Uterus (tissue), 3 donors: ENCODE measurements at regions not wholly inside any gene's neighbourhood (a gene's known extent, or its start where the extent isn't known, plus 50 kb on each side); places are given as distances from the start of the nearest gene placed in this dataset.

Source experiments
- DNase-seq, 2 donors: peaks; one replicate each; pipeline ENCODE4 v3.0.0-alpha.2; 2019 to 2020
- H3K27ac ChIP-seq, 2 donors: fragments of 200-600 bp; sonication (generic); 1 replicate in 1 of 2; 2 replicates in 1 of 2; pipeline ENCODE4 v1.5.1; 2016 to 2018
- H3K27me3 ChIP-seq, 2 donors: fragments of 200-600 bp; sonication (generic); one replicate each; pipeline ENCODE4 v1.5.1; 2018 to 2019; ENCODE audit warnings: control low read depth in 1 of 2
- H3K36me3 ChIP-seq, 2 donors: fragments of 200-600 bp; sonication (generic); one replicate each; pipeline ENCODE4 v1.5.1; 2019; ENCODE audit warnings: control low read depth in 1 of 2
- H3K4me1 ChIP-seq, 2 donors: fragments of 200-600 bp; sonication (generic); one replicate each; pipeline ENCODE4 v1.5.1; 2018 to 2019; ENCODE audit warnings: control low read depth in 1 of 2
- H3K4me3 ChIP-seq, 2 donors: fragments of 200-600 bp; sonication (generic); 1 replicate in 1 of 2; 2 replicates in 1 of 2; pipeline ENCODE4 v1.5.1; 2018 to 2019; ENCODE audit warnings: mild to moderate bottlenecking in 1 of 2
- H3K9me3 ChIP-seq, 2 donors: fragments of 200-600 bp; sonication (generic); one replicate each; pipeline ENCODE4 v1.5.1; 2019; ENCODE audit warnings: control low read depth in 1 of 2
- POLR2A ChIP-seq, 2 donors: fragments of 450-650 bp; IDR thresholded peaks; one replicate each; pipeline ENCODE4 v1.6.1; 2016; ENCODE audit warnings: antibody characterized with exemption in 2 of 2, mild to moderate bottlenecking in 1 of 2, moderate library complexity in 1 of 2
- intact Hi-C: fragments of 100-400 bp; cut with DNase I; formaldehyde crosslinking; loops from one replicate; pipeline ENCODE4 v1.15.1; 2023; ENCODE audit warnings: low total_unique reads
- TF ChIP-seq, protein P1 (sequence below), 4 experiments: fragments of 200-600 bp in 2 of 4; fragments of 450-650 bp in 2 of 4; sonication (generic) in 2 of 4; IDR thresholded peaks; one replicate each; pipeline ENCODE4 v1.5.1; 2016 to 2019; ENCODE audit warnings: antibody characterized with exemption in 4 of 4, mild to moderate bottlenecking in 2 of 4, moderate library complexity in 1 of 4
- donor health status: DM: yes; HTN: yes; CAD: no.

DNA sequence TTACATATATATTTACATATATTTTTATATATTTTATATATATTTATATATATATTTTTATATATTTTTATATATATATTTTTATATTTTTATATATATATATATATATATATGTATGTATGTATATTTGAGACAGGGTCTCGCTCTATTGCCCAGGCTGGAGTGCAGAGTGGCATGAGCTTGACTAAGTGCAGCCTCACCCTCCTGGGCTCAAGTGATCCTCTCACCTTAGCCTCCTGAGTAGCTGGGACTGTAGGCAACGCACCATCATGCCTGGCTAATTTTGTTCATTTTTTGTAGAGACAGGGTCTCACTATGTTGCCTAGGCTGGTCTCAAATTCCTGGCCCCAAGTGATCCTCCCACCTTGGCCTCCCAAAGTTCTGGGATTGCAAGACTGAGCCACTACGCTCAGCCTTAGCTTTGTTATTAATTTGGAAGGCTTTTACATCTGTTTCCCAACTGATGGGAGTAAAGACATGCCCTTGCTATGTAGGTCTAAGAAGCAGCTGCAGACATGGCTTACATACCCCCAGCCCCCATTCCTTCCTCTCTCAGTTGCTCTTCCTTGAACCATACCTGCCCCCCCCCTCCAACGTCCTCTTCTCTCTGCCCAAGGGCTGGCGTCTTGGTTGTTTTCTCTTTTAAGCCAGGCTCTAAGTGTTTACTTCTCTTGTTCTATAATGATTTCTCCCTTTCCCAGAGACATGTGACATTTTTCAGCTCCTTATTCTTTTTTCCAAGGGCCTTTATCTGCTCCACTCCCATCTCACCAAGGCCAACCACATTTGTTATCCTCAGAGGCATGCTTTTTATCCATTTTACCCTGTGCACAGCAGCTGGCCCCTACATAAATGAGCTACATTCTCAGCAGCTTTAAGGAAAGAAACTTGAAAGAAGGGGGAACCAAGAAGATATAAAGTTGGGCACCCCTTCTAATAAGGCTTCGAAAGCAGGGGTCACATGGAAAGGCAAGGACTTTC lies 64.2 kb upstream of the ATF7IP2 start:
- H3K4me1 ChIP-seq = no peaks in the 10 kb centered on the region
- H3K27ac ChIP-seq = no peak overlapping the region
- no peak overlapping the region for H3K4me3 ChIP-seq
- DNase-seq = no peak
- TF ChIP-seq POLR2A (IDR thresholded peaks at IDR 0.05) = no peak
- TF ChIP-seq, protein P1, sequence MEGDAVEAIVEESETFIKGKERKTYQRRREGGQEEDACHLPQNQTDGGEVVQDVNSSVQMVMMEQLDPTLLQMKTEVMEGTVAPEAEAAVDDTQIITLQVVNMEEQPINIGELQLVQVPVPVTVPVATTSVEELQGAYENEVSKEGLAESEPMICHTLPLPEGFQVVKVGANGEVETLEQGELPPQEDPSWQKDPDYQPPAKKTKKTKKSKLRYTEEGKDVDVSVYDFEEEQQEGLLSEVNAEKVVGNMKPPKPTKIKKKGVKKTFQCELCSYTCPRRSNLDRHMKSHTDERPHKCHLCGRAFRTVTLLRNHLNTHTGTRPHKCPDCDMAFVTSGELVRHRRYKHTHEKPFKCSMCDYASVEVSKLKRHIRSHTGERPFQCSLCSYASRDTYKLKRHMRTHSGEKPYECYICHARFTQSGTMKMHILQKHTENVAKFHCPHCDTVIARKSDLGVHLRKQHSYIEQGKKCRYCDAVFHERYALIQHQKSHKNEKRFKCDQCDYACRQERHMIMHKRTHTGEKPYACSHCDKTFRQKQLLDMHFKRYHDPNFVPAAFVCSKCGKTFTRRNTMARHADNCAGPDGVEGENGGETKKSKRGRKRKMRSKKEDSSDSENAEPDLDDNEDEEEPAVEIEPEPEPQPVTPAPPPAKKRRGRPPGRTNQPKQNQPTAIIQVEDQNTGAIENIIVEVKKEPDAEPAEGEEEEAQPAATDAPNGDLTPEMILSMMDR (IDR thresholded peaks at IDR 0.05) = no peak
- no peaks in the 10 kb centered on the region for H3K9me3 ChIP-seq
- no peaks in the 10 kb centered on the region for H3K36me3 ChIP-seq
- intact Hi-C loops = no loop called here
- H3K27me3 ChIP-seq = no peaks in the 10 kb centered on the region

DNA sequence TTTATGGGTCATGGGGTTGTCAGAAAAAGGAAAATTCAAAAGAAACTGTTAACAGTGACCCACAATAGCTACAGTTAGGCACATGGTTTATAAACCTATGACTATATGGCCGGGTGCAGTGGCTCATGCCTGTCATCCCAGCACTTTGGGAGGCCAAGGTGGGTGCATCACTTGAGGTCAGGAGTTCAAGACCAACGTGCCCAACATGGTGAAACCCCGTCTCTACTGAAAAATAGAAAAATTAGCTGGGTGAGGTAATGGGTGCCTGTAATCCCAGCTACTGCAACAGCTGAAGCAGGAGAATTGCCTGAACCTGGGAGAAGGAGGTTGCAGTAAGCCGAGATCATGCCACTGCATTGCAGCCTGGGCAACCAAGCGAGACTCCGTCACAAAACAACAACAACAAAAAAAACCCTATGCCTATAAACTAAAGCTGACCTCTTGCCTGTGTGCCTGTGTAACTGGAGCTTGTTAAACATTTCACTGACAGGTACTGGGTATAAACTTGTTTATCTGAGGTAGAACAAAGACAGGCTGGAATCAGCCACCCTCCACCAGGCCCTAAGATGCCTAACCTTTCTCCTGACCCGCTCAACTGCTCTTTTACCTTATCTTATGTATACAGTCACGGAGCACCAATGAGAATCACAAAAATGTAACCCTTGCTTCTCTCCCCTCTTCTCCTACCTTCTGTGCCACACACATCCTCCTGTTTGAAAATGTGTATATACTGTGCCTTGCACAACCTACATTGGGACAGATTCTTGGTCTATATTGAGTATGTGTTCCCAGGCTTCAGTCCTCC lies 62.9 kb upstream of the ATF7IP2 start:
- no peak overlapping the region for H3K27ac ChIP-seq
- no peaks in the 10 kb centered on the region for H3K36me3 ChIP-seq
- no peak for DNase-seq
- H3K9me3 ChIP-seq = no peaks in the 10 kb centered on the region
- H3K4me3 ChIP-seq = no peak overlapping the region
- H3K4me1 ChIP-seq = no peaks in the 10 kb centered on the region
- no peaks in the 10 kb centered on the region for H3K27me3 ChIP-seq
- intact Hi-C loops = no loop called here
- TF ChIP-seq POLR2A (IDR thresholded peaks at IDR 0.05) = no peak
- TF ChIP-seq, protein P1 (IDR thresholded peaks at IDR 0.05) = no peak

DNA sequence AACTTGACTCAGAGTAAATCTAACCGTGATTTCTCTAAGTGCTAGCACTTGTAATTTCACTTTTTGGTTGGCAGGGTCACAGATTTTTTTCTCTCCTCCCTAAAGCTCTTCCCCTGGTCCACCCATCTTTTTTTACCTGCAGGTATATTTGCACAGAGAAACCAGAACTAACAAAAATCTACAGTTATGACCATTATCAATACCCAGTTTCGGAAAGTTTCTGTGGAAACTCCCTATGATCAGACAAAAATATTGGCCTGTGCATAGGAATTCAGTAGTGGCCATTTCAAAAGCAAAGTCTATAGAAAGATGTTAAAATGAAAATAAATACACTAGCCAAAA lies 62.4 kb upstream of the ATF7IP2 start:
- no peaks in the 10 kb centered on the region for H3K4me1 ChIP-seq
- no peaks in the 10 kb centered on the region for H3K9me3 ChIP-seq
- H3K27ac ChIP-seq = no peak overlapping the region
- intact Hi-C loops = no loop called here
- H3K4me3 ChIP-seq = no peak overlapping the region
- H3K36me3 ChIP-seq = no peaks in the 10 kb centered on the region
- H3K27me3 ChIP-seq = no peaks in the 10 kb centered on the region
- TF ChIP-seq, protein P1 (IDR thresholded peaks at IDR 0.05) = no peak
- no peak for TF ChIP-seq POLR2A (IDR thresholded peaks at IDR 0.05)
- DNase-seq = no peak

DNA sequence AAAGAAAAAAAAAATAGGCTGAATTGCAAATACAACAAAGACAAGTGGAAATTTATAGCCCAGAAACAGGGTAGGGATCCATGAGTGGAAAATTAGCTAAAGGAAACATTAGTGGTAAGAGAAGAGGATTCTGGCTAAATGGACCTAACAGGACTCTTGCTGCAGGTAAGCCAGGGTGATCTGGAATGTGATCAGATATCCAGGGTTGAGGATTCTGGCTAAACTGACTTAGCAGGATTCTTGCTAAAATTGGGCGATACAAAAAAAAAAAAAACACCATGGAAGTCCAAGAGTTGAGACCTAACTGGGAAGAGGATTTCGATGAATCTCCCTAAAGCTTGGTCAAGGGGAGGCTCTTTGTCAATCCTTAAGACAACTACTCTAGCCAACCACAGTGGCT lies 61.7 kb upstream of the ATF7IP2 start:
- intact Hi-C loops = no loop called here
- H3K27me3 ChIP-seq = no peaks in the 10 kb centered on the region
- TF ChIP-seq POLR2A (IDR thresholded peaks at IDR 0.05) = no peak
- TF ChIP-seq, protein P1 (IDR thresholded peaks at IDR 0.05) = no peak
- DNase-seq = no peak
- no peaks in the 10 kb centered on the region for H3K9me3 ChIP-seq
- no peak overlapping the region for H3K4me3 ChIP-seq
- no peaks in the 10 kb centered on the region for H3K4me1 ChIP-seq
- no peak overlapping the region for H3K27ac ChIP-seq
- no peaks in the 10 kb centered on the region for H3K36me3 ChIP-seq
